OCI-LY7 (cell line): ENCODE measurements at regions not wholly inside any gene's neighbourhood (a gene's known extent, or its start where the extent isn't known, plus 50 kb on each side); places are given as distances from the start of the nearest gene placed in this dataset.
A peak's percentile ranks its signal among the peaks of the same experiment; 100 is the strongest.

Experiments
- BruUV-seq: library from RNA; stranded (reverse); fragments of 400-500 nt; replicated peaks from 2 replicates; lab custom pipeline; 2021; lab: Mats Ljungman, UMichigan
- CTCF ChIA-PET: fragments of 300-600 bp; sonication (Branson Sonifier 250); formaldehyde crosslinking; loops from one replicate; lab custom pipeline; 2022; ENCODE audit warnings: antibody characterized with exemption; ENCODE audit not compliant: unreplicated experiment; lab: Charles Lee
- POLR2A ChIA-PET: fragments of 300-600 bp; sonication (Branson Sonifier 250); formaldehyde crosslinking; loops from one replicate; lab custom pipeline; 2022; ENCODE audit warnings: antibody characterized with exemption; lab: Charles Lee
- DNase-seq: peaks from one replicate; pipeline ENCODE4 v3.0.0-alpha.2; 2015; ENCODE audit warnings: low spot score
- H2AFZ ChIP-seq: fragments of 200-600 bp; sonication (generic), shearing (Covaris generic); 2 replicates; pipeline ENCODE4 v1.6.1; 2014; ENCODE audit warnings: mild to moderate bottlenecking, antibody characterized with exemption, low read length, moderate library complexity
- H3K27ac ChIP-seq: fragments of 200-600 bp; sonication (generic); 2 replicates; pipeline ENCODE4 v1.5.1; 2014; ENCODE audit warnings: mixed run types, low read depth, mild to moderate bottlenecking, moderate library complexity, low read length, inconsistent platforms; ENCODE audit not compliant: poor library complexity, severe bottlenecking
- H3K36me3 ChIP-seq: fragments of 200-600 bp; sonication (generic); 2 replicates; pipeline ENCODE4 v1.6.1; 2014; ENCODE audit warnings: mild to moderate bottlenecking, antibody characterized with exemption, low read length, moderate library complexity, mixed read lengths; ENCODE audit not compliant: insufficient read depth
- H3K4me1 ChIP-seq: fragments of 200-600 bp; sonication (generic); 2 replicates; pipeline ENCODE4 v1.5.1; 2014; ENCODE audit warnings: mild to moderate bottlenecking, low read length; ENCODE audit not compliant: insufficient read depth, poor library complexity, severe bottlenecking
- H3K4me2 ChIP-seq: fragments of 200-600 bp; sonication (generic); 2 replicates; pipeline ENCODE4 v1.6.1; 2014; ENCODE audit warnings: mild to moderate bottlenecking, low read length
- H3K4me3 ChIP-seq: fragments of 200-600 bp; sonication (generic); 2 replicates; pipeline ENCODE4 v1.5.1; 2014; ENCODE audit warnings: mild to moderate bottlenecking, low read depth, low read length; ENCODE audit not compliant: poor library complexity, severe bottlenecking
- H3K79me2 ChIP-seq: fragments of 200-600 bp; sonication (generic); 2 replicates; pipeline ENCODE4 v1.6.1; 2016; ENCODE audit warnings: low read depth, mild to moderate bottlenecking, low read length, moderate library complexity, mixed read lengths; ENCODE audit not compliant: insufficient read depth
- H3K9me2 ChIP-seq: fragments of 200-600 bp; sonication (generic); 2 replicates; pipeline ENCODE4 v1.6.1; 2016; ENCODE audit warnings: mild to moderate bottlenecking, low read length, mixed read lengths; ENCODE audit not compliant: insufficient read depth
- H3K9me3 ChIP-seq: fragments of 200-600 bp; sonication (generic); 2 replicates; pipeline ENCODE4 v1.6.1; 2014; ENCODE audit warnings: mild to moderate bottlenecking, mixed run types, low read length, mixed read lengths
- H4K20me1 ChIP-seq: fragments of 200-600 bp; sonication (generic); 2 replicates; pipeline ENCODE4 v1.6.1; 2014; ENCODE audit warnings: mild to moderate bottlenecking, antibody characterized with exemption, low read length, moderate library complexity, mixed read lengths; ENCODE audit not compliant: insufficient read depth
- EZH2phosphoT487 ChIP-seq: fragments of 200-600 bp; sonication (generic); IDR thresholded peaks from 2 replicates; pipeline ENCODE4 v1.6.1; 2018; ENCODE audit warnings: low read depth, borderline replicate concordance, mild to moderate bottlenecking, mixed run types, antibody characterized with exemption, low read length, moderate library complexity, mixed read lengths
- intact Hi-C: fragments of 100-400 bp; cut with micrococcal nuclease; formaldehyde crosslinking; loops from one replicate; pipeline ENCODE4 v1.10.0; 2022; ENCODE audit not compliant: unreplicated experiment
- TF ChIP-seq, protein P1 (sequence below): fragments of 200-600 bp; sonication (generic); conservative IDR thresholded peaks from 2 replicates; pipeline ENCODE4 v1.5.1; 2014; ENCODE audit warnings: mild to moderate bottlenecking, antibody characterized with exemption, low read length, moderate library complexity, mixed read lengths

DNA sequence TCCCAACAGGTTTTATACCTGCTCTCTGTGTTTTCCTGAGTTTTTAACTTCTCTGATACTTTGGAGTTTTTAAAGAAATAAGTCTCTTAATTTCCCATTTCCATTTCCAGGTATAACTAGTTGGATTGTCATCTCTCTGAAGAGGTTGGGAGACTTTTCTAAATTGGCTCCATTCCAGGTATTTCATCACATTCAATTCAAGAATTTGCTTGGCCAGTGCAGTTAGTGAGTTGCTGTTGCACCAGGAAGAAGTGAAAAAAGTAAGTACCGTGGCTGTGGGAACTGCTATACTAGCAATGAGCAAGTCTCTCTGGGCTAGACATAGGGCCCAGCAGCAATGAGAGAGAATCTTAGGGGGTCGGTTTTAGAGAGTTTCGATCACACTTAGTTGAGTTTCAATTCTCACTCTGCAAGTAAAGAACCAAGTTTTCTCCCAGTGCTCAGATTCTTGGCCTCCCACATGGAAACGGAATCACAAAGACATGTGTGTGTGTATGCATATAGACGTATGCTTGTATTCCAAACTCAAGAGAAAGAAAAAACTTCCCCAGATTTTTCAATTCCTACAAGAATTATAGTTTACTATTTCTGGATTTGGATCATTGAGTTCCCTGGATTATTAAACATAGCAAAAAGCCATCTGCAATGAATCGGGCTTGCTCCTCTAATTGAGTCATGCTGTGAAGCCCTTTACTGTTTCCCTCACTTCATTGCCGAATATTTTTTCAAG, 894.4 kb downstream of the BCL11A start:
- Histone ChIP-seq H3K4me1 (no peaks in the 10 kb centered on the region), H3K36me3 (no peaks in the 10 kb centered on the region), H4K20me1 (no peaks in the 10 kb centered on the region), H3K27ac (no peak overlapping the region), H3K4me2 (no peak overlapping the region), H3K9me2 (no peaks in the 10 kb centered on the region), H3K79me2 (no peaks in the 10 kb centered on the region), H3K4me3 (no peak overlapping the region), H3K9me3 (no peaks in the 10 kb centered on the region), H2AFZ (no peak overlapping the region)
- no TSS peak for BruUV-seq
- ChIA-PET CTCF (no interaction called here), POLR2A (no interaction called here)
- TF ChIP-seq, protein P1, sequence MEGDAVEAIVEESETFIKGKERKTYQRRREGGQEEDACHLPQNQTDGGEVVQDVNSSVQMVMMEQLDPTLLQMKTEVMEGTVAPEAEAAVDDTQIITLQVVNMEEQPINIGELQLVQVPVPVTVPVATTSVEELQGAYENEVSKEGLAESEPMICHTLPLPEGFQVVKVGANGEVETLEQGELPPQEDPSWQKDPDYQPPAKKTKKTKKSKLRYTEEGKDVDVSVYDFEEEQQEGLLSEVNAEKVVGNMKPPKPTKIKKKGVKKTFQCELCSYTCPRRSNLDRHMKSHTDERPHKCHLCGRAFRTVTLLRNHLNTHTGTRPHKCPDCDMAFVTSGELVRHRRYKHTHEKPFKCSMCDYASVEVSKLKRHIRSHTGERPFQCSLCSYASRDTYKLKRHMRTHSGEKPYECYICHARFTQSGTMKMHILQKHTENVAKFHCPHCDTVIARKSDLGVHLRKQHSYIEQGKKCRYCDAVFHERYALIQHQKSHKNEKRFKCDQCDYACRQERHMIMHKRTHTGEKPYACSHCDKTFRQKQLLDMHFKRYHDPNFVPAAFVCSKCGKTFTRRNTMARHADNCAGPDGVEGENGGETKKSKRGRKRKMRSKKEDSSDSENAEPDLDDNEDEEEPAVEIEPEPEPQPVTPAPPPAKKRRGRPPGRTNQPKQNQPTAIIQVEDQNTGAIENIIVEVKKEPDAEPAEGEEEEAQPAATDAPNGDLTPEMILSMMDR = 0 out of 2 replicates have a peak, but pooled peaks have one; percentile 16
- no peak for TF ChIP-seq EZH2phosphoT487
- intact Hi-C loops = no loop called here
- DNase-seq = no peak

DNA sequence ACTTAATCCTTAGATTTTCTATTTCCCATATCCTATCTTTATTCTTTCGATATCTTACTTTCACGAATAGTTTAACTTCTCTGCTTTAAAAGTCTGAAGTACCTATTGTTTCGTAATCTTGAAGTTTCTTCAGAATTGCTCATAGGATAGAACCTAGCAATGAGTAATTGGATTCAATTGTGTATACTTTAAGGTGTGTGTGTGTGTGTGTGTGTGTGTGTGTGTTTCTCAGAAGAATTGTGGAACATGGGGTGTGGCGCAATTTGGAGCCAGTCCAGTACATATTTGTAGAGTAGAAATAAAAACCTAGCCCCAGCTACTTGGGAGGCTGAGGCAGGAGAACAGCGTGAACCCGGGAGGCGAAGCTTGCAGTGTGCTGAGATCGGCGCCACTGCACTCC, 897.6 kb downstream of the BCL11A start:
- DNase-seq = no peak
- ChIA-PET POLR2A (interaction anchor here (0.7 kb wide), 1 partner anchor 189 kb away, joined by 3 read pairs; no protein-coding TSS in a partner anchor), CTCF (no interaction called here)
- H2AFZ ChIP-seq = no peak overlapping the region
- H3K9me3 ChIP-seq = no peaks in the 10 kb centered on the region
- no peak for TF ChIP-seq EZH2phosphoT487
- TF ChIP-seq, protein P1 = no peak
- no peaks in the 10 kb centered on the region for H3K9me2 ChIP-seq
- no peaks in the 10 kb centered on the region for H3K4me1 ChIP-seq
- H3K4me3 ChIP-seq = no peak overlapping the region
- BruUV-seq = no TSS peak
- intact Hi-C loops = no loop called here
- H3K27ac ChIP-seq = no peak overlapping the region
- no peaks in the 10 kb centered on the region for H3K36me3 ChIP-seq
- H3K79me2 ChIP-seq = no peaks in the 10 kb centered on the region
- H3K4me2 ChIP-seq = no peak overlapping the region
- no peaks in the 10 kb centered on the region for H4K20me1 ChIP-seq

DNA sequence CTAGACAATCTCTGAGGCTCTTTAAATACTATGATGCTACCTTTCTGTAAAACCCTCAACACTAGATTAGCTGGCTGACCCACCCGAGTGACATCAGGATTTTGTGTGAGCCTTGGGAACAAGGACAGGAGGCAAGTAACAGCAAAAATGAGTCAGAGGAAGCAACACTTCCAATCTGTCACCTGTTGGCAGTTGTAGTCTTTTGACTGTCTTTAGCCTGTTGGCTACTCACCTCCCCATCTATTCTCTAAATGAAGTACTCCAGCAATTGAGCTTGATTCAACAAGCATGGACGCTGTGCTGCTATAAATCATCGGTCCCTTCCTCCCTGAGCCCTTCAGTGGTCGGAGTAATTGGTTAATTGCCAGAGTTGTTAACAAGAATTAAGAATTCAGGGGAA, 898.7 kb downstream of the BCL11A start:
- Histone ChIP-seq H3K36me3 (no peaks in the 10 kb centered on the region), H4K20me1 (no peaks in the 10 kb centered on the region), H3K4me3 (no peak overlapping the region), H3K4me2 (no peak overlapping the region), H3K27ac (no peak overlapping the region), H3K4me1 (no peaks in the 10 kb centered on the region), H3K9me3 (no peaks in the 10 kb centered on the region), H3K79me2 (no peaks in the 10 kb centered on the region), H2AFZ (no peak overlapping the region), H3K9me2 (no peaks in the 10 kb centered on the region)
- ChIA-PET POLR2A (no interaction called here), CTCF (no interaction called here)
- intact Hi-C loops = no loop called here
- TF ChIP-seq EZH2phosphoT487 = no peak
- TF ChIP-seq, protein P1 = no peak
- no peak for DNase-seq
- BruUV-seq = no TSS peak
